BE2C (cell line): ENCODE measurements at regions not wholly inside any gene's neighbourhood (a gene's known extent, or its start where the extent isn't known, plus 50 kb on each side); places are given as distances from the start of the nearest gene placed in this dataset.

ENCODE experiments used
- DNase-seq: peaks from one replicate; pipeline ENCODE4 v3.0.0-alpha.2; 2020
- H3K27me3 ChIP-seq: fragments of 250-450 bp; sonication (Bioruptor Pico); 2 replicates; pipeline ENCODE4 v1.5.1; 2020; ENCODE audit warnings: mild to moderate bottlenecking
- H3K36me3 ChIP-seq: fragments of 250-450 bp; sonication (Bioruptor Pico); 2 replicates; pipeline ENCODE4 v1.5.1; 2020; ENCODE audit warnings: mild to moderate bottlenecking
- H3K4me1 ChIP-seq: fragments of 250-450 bp; sonication (Bioruptor Pico); 2 replicates; pipeline ENCODE4 v1.5.1; 2020
- H3K4me3 ChIP-seq: 2 replicates; pipeline ENCODE4 v1.5.1; 2011; ENCODE audit warnings: low read depth, low read length
- H3K9me3 ChIP-seq: fragments of 250-450 bp; sonication (Bioruptor Pico); 2 replicates; pipeline ENCODE4 v1.5.1; 2020
- CTCF ChIP-seq: IDR thresholded peaks from 2 replicates; pipeline ENCODE4 v1.5.1; 2012; ENCODE audit warnings: mild to moderate bottlenecking, low read depth, low read length

GRCh38 chr17:13813347-13814240 is 211.9 kb upstream of the HS3ST3A1 start:
- H3K4me3 ChIP-seq: no peak overlapping the region
- no peak for DNase-seq
- no peaks in the 10 kb centered on the region for H3K9me3 ChIP-seq
- TF ChIP-seq CTCF: no peak
- no peaks in the 10 kb centered on the region for H3K27me3 ChIP-seq
- no peaks in the 10 kb centered on the region for H3K4me1 ChIP-seq
- H3K36me3 ChIP-seq: no peaks in the 10 kb centered on the region

GRCh38 chr17:13822700-13823099 is 221.0 kb upstream of the HS3ST3A1 start:
- DNase-seq: no peak
- Histone ChIP-seq H3K36me3 (no peaks in the 10 kb centered on the region), H3K27me3 (no peaks in the 10 kb centered on the region), H3K4me1 (no peaks in the 10 kb centered on the region), H3K9me3 (no peaks in the 10 kb centered on the region), H3K4me3 (no peak overlapping the region)
- TF ChIP-seq CTCF: no peak

GRCh38 chr17:13825526-13826040 is 223.9 kb upstream of the HS3ST3A1 start:
- no peaks in the 10 kb centered on the region for H3K9me3 ChIP-seq
- no peaks in the 10 kb centered on the region for H3K4me1 ChIP-seq
- H3K36me3 ChIP-seq: no peaks in the 10 kb centered on the region
- no peak for TF ChIP-seq CTCF
- H3K27me3 ChIP-seq: no peaks in the 10 kb centered on the region
- no peak overlapping the region for H3K4me3 ChIP-seq
- DNase-seq: no peak

GRCh38 chr17:13827118-13827517 is 225.4 kb upstream of the HS3ST3A1 start:
- TF ChIP-seq CTCF: no peak
- H3K9me3 ChIP-seq: no peaks in the 10 kb centered on the region
- no peaks in the 10 kb centered on the region for H3K4me1 ChIP-seq
- H3K36me3 ChIP-seq: no peaks in the 10 kb centered on the region
- DNase-seq: no peak
- H3K27me3 ChIP-seq: no peaks in the 10 kb centered on the region
- no peak overlapping the region for H3K4me3 ChIP-seq

GRCh38 chr17:13833921-13834320 is 232.2 kb upstream of the HS3ST3A1 start:
- Histone ChIP-seq H3K4me3 (no peak overlapping the region), H3K27me3 (no peaks in the 10 kb centered on the region), H3K9me3 (no peaks in the 10 kb centered on the region), H3K36me3 (no peaks in the 10 kb centered on the region), H3K4me1 (no peaks in the 10 kb centered on the region)
- DNase-seq: no peak
- no peak for TF ChIP-seq CTCF

GRCh38 chr17:13835151-13835550 is 233.4 kb upstream of the HS3ST3A1 start:
- Histone ChIP-seq H3K27me3 (no peaks in the 10 kb centered on the region), H3K9me3 (no peaks in the 10 kb centered on the region), H3K36me3 (no peaks in the 10 kb centered on the region), H3K4me1 (no peaks in the 10 kb centered on the region), H3K4me3 (no peak overlapping the region)
- no peak for DNase-seq
- TF ChIP-seq CTCF: no peak
